Fibroblast of pulmonary artery (primary cell): ENCODE measurements at regions not wholly inside any gene's neighbourhood (a gene's known extent, or its start where the extent isn't known, plus 50 kb on each side); places are given as distances from the start of the nearest gene placed in this dataset.

Source experiments
- DNase-seq: peaks from one replicate; pipeline ENCODE4 v3.0.0-alpha.2; 2010; ENCODE audit warnings: low read depth
- H3K4me3 ChIP-seq: replicated peaks from 2 replicates; pipeline ENCODE4 v1.5.1; 2011; ENCODE audit warnings: low read depth, mild to moderate bottlenecking, control low read depth, low read length, moderate library complexity
- TF ChIP-seq, protein P1 (sequence below): IDR thresholded peaks from 2 replicates; pipeline ENCODE4 v1.5.1; 2011; ENCODE audit warnings: mild to moderate bottlenecking, control low read depth, low read length, inconsistent platforms; ENCODE audit errors: missing control alignments

DNA sequence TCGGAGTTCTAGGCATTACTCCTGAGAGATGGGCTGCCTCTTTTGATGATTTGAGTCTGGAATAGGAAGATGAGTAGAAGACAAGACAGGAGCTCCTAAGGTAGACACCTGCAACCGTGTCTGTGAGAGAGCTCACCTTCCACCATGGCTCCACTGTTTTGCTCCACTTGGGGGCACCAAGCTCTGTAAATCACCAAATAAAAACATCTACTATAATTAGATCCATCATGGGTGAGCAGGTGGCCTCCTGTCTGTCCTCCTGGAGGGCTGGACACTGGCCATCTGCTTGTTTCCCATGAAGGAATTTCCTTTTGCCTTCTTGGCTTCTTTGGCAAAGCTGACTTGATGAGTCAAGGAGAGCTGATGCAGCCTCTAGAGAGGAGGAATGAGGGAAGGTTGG lies 179.0 kb downstream of the HAPSTR1 start:
- TF ChIP-seq, protein P1, sequence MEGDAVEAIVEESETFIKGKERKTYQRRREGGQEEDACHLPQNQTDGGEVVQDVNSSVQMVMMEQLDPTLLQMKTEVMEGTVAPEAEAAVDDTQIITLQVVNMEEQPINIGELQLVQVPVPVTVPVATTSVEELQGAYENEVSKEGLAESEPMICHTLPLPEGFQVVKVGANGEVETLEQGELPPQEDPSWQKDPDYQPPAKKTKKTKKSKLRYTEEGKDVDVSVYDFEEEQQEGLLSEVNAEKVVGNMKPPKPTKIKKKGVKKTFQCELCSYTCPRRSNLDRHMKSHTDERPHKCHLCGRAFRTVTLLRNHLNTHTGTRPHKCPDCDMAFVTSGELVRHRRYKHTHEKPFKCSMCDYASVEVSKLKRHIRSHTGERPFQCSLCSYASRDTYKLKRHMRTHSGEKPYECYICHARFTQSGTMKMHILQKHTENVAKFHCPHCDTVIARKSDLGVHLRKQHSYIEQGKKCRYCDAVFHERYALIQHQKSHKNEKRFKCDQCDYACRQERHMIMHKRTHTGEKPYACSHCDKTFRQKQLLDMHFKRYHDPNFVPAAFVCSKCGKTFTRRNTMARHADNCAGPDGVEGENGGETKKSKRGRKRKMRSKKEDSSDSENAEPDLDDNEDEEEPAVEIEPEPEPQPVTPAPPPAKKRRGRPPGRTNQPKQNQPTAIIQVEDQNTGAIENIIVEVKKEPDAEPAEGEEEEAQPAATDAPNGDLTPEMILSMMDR, result no peak
- no peak for DNase-seq
- H3K4me3 ChIP-seq, result no peak overlapping the region

DNA sequence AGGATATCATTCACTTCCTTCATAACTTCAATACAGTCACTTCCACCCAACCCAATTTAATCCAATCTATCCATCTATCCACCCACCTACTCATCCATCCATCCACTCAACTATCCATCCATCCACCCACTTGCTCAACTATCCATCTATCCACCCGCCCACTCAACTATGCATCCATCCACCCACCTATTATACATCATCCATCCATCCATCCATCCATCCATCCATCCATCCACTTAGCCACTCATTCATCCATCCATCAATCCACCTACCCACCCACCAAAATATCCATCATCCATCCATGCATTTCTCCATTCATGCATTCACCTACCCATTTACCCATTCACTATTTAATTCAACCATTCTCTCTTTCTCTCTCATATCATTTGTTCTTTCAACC lies 179.5 kb downstream of the HAPSTR1 start:
- no peak for DNase-seq
- TF ChIP-seq, protein P1, result no peak
- H3K4me3 ChIP-seq, result no peak overlapping the region

DNA sequence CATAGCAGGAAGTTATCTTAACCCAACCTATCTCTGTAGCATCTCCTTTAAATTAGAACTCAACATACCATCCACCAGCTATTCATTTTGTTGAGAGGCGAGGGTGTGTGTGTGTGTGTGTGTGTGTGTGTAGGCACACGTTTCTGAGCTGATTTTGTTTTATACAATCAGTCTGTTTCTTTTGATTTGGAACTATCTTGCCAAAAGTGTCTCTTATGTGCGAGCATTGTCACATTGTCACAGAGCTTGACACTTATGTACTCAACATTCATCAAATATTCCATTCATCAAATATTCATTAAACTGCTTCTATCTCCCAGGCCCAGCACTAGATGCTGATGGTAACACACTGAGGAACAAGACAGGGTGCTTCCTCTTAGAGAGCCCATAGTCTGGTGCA lies 180.4 kb downstream of the HAPSTR1 start:
- H3K4me3 ChIP-seq, result no peak overlapping the region
- TF ChIP-seq, protein P1, result no peak

DNA sequence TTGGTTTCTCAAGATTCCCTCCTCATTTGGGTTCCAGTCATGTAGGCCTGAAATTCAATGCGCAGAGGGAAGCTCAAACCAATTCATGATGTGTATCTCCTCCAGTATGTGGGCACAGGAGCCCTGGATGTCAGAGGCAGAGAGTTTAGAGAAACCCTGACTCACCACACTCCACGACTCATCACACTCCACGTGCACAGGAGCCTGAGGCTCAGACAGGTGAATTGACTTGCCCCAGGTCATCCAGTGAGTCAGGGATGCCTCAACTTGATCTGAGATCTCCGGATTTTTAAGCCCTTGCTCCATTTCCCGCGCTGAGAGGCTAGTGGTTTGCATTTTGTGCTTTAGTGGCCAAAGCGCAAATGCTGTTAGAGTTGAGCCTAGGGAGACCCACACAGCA lies 183.9 kb downstream of the HAPSTR1 start:
- DNase-seq, result no peak
- no peak overlapping the region for H3K4me3 ChIP-seq
- TF ChIP-seq, protein P1, result no peak

More for the DNA sequence above, 180.4 kb downstream of the HAPSTR1 start:
- DNase-seq, result no peak

DNA sequence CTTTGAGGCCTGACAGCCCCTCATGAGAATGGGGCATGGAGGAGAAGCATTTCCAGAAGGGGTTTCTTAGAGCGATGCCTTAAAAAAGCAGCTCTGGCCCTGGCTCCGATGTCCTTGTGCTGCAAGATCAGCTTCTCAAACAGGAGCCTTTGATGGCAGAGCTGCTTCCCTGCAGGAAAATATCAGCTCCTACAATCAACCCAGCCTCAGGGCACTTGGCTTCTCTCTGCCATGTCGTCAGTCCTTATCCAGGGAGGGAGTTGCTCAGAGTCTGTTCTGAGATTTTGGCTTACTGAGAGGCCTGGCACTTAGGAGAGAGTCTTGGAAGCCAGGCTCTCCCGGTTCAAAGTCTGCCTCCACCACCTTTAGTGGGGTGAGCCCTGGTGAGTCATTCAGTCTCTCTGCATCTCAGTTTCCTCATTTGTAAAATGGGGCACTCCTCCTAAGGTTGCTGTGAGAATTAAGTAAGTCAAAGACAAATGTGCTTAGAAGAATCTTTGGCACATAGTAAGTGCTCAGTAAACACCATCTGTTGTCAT lies 184.4 kb downstream of the HAPSTR1 start:
- TF ChIP-seq, protein P1, result no peak
- DNase-seq, result no peak
- H3K4me3 ChIP-seq, result no peak overlapping the region

DNA sequence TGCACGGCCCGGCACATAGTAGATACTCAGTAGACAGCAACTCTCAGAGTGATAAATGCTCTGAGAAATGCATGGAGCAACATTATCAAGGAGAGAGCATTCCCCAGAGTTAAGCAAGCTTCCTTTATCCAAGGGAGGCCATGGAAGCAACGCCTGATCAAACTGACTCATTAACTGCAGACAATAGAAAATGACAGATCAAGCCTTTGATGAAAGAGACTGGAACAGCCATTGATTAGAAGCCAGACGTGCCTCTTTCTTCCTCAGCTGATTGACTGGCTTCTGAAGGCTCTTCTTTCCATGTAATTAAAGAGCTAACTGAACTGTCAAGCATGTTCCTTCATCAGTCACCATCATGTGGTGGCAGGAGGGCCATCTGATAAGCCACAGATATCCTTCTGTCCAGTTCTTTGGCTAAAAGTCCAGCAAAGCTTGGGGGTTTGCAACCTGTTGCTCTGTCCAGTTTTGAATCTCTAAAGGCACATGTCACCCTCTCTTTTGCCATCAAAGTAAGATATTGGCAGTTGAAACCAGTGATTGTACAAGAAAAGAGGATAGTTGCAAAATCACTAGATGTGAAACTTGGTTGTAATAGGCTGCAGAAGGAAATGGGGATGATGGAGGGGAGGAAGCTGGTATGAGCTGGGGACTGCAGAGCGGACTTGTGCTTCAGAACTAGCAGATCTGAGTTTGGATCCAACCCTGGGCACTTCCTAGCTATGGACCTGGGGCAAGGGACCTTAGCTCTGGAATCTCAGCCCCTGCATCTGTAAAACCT lies 188.0 kb downstream of the HAPSTR1 start:
- TF ChIP-seq, protein P1, result no peak
- no peak for DNase-seq
- no peak overlapping the region for H3K4me3 ChIP-seq

GRCh38 chr16:9280069-9280466 lies 188.6 kb downstream of the HAPSTR1 start:
- no peak for DNase-seq
- TF ChIP-seq, protein P1, result no peak
- no peak overlapping the region for H3K4me3 ChIP-seq
